ENCODE measurements at regions not wholly inside any gene's neighbourhood (a gene's known extent, or its start where the extent isn't known, plus 50 kb on each side); places are given as distances from the start of the nearest gene placed in this dataset.

DNA sequence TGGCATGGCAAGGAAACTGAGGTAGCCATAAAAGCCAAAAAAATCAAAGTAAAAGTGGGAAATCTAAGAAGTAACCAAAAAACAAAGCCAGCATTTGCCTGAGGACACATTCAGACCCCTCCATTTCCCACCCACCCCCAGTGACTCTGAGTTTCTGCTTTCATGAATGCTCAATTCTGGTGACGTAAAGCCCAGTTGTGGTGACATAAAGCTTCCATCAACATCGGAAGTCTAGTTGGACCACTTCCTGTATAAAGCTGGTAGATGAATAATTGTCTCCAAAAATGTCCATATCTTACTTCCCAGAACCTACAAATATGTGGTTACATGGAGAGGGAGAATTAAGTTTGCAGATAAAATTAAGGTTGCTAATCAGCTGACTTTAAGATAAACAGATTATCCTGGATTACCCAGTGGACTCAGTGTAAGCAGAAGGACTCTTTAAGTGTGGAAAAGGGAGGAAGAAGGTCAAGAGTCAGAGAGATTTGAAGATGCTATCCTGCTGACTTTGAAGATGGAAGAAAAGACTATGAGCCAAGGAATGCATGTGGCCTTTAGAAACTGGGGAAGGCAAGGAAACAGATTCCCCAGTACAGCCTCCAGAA lies 62.0 kb upstream of the ST3GAL6 start:
- no peak for TF ChIP-seq EZH2 (IDR thresholded peaks at IDR 0.05; ENCODE audit: insufficient read depth, poor library complexity, severe bottlenecking)
- TF ChIP-seq EZH2phosphoT487 (IDR thresholded peaks at IDR 0.05; ENCODE audit: insufficient read depth, low read depth), result no peak
